ENCODE measurements at regions not wholly inside any gene's neighbourhood (a gene's known extent, or its start where the extent isn't known, plus 50 kb on each side); places are given as distances from the start of the nearest gene placed in this dataset.

DNA sequence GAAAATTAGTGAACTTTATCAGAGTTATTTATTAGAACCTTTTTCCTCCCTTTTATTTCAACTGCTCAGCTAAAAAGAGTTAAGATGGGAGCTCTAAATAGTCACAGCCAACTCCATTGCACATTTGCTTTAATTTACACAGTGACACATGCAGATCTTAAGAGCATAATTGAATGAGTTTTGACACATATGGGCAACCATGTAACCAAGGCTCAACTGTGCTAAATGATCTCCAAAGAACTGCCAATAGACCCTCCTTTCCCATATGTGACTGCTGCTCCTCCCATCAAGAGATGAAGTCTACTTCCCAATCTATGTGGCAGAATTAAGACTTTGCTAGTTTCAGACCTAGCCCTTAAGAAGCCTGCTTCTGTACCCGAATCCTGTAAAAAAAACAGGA lies 960.0 kb downstream of the BCL11B start:
- DNase-seq (ENCODE audit: low read depth): no peak
- TF ChIP-seq, protein P1, sequence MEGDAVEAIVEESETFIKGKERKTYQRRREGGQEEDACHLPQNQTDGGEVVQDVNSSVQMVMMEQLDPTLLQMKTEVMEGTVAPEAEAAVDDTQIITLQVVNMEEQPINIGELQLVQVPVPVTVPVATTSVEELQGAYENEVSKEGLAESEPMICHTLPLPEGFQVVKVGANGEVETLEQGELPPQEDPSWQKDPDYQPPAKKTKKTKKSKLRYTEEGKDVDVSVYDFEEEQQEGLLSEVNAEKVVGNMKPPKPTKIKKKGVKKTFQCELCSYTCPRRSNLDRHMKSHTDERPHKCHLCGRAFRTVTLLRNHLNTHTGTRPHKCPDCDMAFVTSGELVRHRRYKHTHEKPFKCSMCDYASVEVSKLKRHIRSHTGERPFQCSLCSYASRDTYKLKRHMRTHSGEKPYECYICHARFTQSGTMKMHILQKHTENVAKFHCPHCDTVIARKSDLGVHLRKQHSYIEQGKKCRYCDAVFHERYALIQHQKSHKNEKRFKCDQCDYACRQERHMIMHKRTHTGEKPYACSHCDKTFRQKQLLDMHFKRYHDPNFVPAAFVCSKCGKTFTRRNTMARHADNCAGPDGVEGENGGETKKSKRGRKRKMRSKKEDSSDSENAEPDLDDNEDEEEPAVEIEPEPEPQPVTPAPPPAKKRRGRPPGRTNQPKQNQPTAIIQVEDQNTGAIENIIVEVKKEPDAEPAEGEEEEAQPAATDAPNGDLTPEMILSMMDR (conservative IDR thresholded peaks at IDR 0.05; ENCODE audit: low read depth, low read length): no peak
- no peak overlapping the region for H3K4me3 ChIP-seq (ENCODE audit: low read length)

DNA sequence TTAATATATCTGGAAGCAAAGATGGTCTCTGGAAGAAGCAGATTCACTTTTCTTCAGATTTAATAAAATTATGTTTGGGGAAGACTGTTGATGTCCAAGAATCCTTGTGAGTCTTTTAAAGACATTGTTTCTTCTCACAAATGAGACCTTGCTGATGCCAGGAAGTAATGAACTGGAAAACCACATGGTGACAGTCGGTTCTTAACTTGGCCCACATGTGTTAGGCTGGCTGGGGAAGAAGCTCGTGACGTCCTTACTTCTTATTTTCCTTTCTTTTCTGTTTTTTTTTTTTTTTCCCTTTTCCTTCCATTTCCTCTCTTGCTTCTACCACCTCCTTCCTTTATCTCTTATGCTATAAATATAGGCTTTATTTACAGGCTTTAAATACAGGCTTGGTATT lies 950.2 kb downstream of the BCL11B start:
- TF ChIP-seq, protein P1 (conservative IDR thresholded peaks at IDR 0.05; ENCODE audit: low read depth, low read length): no peak
- no peak overlapping the region for H3K4me3 ChIP-seq (ENCODE audit: low read length)
- no peak for DNase-seq (ENCODE audit: low read depth)

DNA sequence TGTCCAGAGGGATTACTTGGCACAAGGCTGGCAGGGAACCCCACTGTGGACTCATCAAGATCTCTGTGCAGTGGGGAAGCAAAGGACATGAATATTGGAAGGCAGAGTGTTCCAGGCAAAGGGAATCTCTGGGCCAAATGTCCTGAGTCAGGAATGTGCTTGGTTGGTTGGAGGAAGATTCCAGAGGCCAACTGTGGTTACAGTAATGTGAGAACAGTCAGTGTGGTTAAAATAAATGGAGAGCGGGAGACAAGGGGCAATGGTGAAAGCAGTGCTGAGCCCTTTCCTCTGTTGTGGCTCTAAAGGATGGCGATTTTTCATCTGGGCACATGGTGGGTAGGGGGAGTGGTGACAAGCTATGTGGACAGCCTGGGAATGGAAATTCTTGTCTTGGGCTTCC lies 948.2 kb downstream of the BCL11B start:
- no peak for DNase-seq (ENCODE audit: low read depth)
- H3K4me3 ChIP-seq (ENCODE audit: low read length): no peak overlapping the region
- TF ChIP-seq, protein P1 (conservative IDR thresholded peaks at IDR 0.05; ENCODE audit: low read depth, low read length): no peak

DNA sequence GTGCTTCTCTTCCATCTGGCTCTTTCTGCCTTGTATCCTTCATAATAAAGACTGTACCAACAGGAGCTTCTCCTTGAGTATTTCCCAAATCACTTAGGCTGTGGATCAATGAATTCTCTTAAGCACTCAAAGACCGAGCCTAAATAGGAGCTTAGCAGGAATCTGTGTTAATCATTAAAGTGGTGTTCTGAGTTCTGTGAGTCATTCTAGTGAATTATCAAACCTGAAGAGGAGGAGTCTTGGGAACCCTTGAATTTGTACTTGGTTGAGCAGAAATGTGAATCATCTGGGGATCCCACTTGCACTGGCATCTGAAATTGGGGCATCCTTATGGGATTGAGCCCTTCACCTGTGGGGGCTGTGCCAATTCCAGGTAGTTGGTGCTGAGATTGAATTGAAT lies 946.2 kb downstream of the BCL11B start:
- TF ChIP-seq, protein P1 (conservative IDR thresholded peaks at IDR 0.05; ENCODE audit: low read depth, low read length): no peak
- no peak overlapping the region for H3K4me3 ChIP-seq (ENCODE audit: low read length)
- DNase-seq (ENCODE audit: low read depth): no peak

DNA sequence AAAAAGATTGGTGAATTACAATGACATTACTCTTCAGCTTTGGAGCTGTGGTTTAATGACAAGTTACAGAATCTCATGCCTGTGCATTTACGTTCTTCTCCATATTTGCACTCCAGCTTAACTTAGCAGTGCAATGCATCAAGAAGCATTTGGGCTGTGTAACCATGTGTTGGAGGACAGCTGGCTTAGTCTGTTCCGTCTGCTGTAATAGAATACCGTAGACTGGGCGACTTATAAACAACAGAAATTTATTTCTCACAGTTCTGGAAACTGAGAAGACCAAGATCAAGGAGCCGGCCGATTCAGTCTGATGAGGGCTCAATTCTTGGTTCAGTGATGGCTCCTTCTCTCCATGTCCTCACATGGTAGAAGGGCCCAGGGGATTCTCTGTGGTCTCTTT lies 943.5 kb downstream of the BCL11B start:
- TF ChIP-seq, protein P1 (conservative IDR thresholded peaks at IDR 0.05; ENCODE audit: low read depth, low read length): no peak
- no peak overlapping the region for H3K4me3 ChIP-seq (ENCODE audit: low read length)
- no peak for DNase-seq (ENCODE audit: low read depth)

DNA sequence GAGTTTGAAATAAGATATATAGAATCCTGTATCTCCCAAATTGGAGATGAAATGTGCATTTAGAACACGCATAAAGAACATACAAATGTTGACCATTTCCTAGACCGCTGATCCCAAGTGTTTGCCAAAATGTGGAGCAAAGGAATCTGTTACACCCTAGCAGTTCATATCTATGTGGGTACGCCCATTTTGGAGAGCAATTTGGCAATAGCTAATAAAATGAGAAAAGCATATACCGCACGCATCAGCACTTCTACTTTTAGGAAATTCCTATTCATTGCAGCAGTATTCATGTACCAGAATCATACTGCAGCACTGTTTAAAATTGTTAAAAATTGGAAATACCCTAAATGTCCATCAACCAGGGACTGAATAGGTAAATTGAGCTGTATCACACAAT lies 937.8 kb downstream of the BCL11B start:
- no peak overlapping the region for H3K4me3 ChIP-seq (ENCODE audit: low read length)
- TF ChIP-seq, protein P1 (conservative IDR thresholded peaks at IDR 0.05; ENCODE audit: low read depth, low read length): no peak
- no peak for DNase-seq (ENCODE audit: low read depth)

DNA sequence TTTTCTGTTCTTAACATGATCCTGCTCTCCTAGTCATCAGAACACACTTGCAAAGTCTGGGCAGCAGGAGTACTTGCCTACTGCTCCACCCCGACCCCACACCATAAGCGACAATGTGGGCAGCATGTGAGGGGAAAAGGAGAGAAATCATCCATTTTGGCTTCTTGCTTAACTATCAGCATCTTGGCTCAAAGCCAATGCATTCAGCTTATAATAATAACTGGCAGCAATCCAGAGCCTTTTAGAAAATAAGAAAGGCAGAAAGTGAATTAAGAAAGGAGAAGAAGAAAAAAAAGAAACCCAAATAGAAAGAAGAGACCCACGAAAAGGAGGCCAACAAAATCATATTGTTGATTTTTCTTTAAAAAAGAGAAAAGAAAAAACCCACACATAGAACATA lies 930.8 kb downstream of the BCL11B start:
- peak; percentile 35 for DNase-seq (ENCODE audit: low read depth)
- TF ChIP-seq, protein P1 (conservative IDR thresholded peaks at IDR 0.05; ENCODE audit: low read depth, low read length): no peak
- H3K4me3 ChIP-seq (ENCODE audit: low read length): no peak overlapping the region

Measured in retinal pigment epithelial cell (primary cell).